DMS 273 (cell line): ENCODE measurements at regions not wholly inside any gene's neighbourhood (a gene's known extent, or its start where the extent isn't known, plus 50 kb on each side); places are given as distances from the start of the nearest gene placed in this dataset.
A peak's percentile ranks its signal among the peaks of the same experiment; 100 is the strongest.

Source experiments
- DNase-seq: peaks from one replicate; lab custom pipeline; 2025; ENCODE audit not compliant: unreplicated experiment; lab: John Stamatoyannopoulos, UW

- no peak for DNase-seq
Observed at GRCh38 chr2:129144082-129144791, 825.6 kb upstream of the HS6ST1 start.

GRCh38 chr2:129152514-129152913 is 827.0 kb upstream of the RAB6C start:
- DNase-seq, result no peak

GRCh38 chr2:129160879-129161278 is 818.6 kb upstream of the RAB6C start:
- DNase-seq, result no peak

- no peak for DNase-seq
Observed at GRCh38 chr2:129164220-129164949, 815.1 kb upstream of the RAB6C start.

GRCh38 chr2:129165006-129165405 is 814.5 kb upstream of the RAB6C start:
- no peak for DNase-seq

- DNase-seq, result no peak
Observed at GRCh38 chr2:129167456-129167855, 812.0 kb upstream of the RAB6C start.

GRCh38 chr2:129170570-129170969 is 808.9 kb upstream of the RAB6C start:
- no peak for DNase-seq

- DNase-seq, result no peak
Observed at GRCh38 chr2:129174143-129174542, 805.3 kb upstream of the RAB6C start.

- DNase-seq, result no peak
Observed at GRCh38 chr2:129175051-129175450, 804.4 kb upstream of the RAB6C start.

- DNase-seq, result no peak
Observed at GRCh38 chr2:129176375-129176774, 803.1 kb upstream of the RAB6C start.

- DNase-seq, result no peak
Observed at GRCh38 chr2:129178356-129178755, 801.1 kb upstream of the RAB6C start.

- no peak for DNase-seq
Observed at GRCh38 chr2:129179199-129179598, 800.3 kb upstream of the RAB6C start.

GRCh38 chr2:129180124-129180716 is 799.2 kb upstream of the RAB6C start:
- DNase-seq, result no peak

- no peak for DNase-seq
Observed at GRCh38 chr2:129181433-129181832, 798.0 kb upstream of the RAB6C start.

- no peak for DNase-seq
Observed at GRCh38 chr2:129181963-129182362, 797.5 kb upstream of the RAB6C start.

GRCh38 chr2:129187343-129187742 is 792.1 kb upstream of the RAB6C start:
- DNase-seq, result no peak

GRCh38 chr2:129188451-129188850 is 791.0 kb upstream of the RAB6C start:
- DNase-seq, result no peak

- no peak for DNase-seq
Observed at GRCh38 chr2:129189617-129190319, 789.7 kb upstream of the RAB6C start.

- no peak for DNase-seq
Observed at GRCh38 chr2:129190494-129190893, 789.0 kb upstream of the RAB6C start.

- no peak for DNase-seq
Observed at GRCh38 chr2:129191530-129191929, 787.9 kb upstream of the RAB6C start.

GRCh38 chr2:129192117-129192516 is 787.3 kb upstream of the RAB6C start:
- DNase-seq, result peak; percentile 43

GRCh38 chr2:129192841-129193253 is 786.6 kb upstream of the RAB6C start:
- DNase-seq, result no peak
